ENCODE measurements at regions not wholly inside any gene's neighbourhood (a gene's known extent, or its start where the extent isn't known, plus 50 kb on each side); places are given as distances from the start of the nearest gene placed in this dataset.

DNA sequence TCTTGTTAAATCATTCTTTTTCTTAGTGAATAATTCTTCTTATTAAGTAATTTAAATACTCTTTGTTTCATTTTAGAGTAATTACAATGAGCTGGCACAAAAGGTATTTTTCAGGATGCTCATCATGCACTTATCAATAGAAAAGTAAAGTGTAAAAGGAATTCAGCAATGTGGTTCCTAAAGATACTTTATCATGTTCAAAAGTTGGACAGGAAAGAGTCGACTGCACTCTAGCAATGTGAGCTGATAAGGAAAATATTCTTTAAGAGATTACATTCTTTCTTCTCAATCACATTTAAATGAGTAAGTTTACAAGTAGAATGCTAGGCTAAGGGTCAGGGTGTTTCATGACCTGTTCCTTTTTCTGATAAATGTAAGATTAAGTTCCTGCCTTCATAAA lies 609.5 kb upstream of the FAM241A start:
- Histone ChIP-seq H3K9me1 (replicated peaks; ENCODE audit: control insufficient read depth, extremely low read depth, insufficient read depth, low read length) (no peaks in the 10 kb centered on the region), H3K4me1 (ENCODE audit: control insufficient read depth, extremely low read depth, insufficient read depth, low read length) (peaks cover 12% of the 10 kb centered on the region), H3K79me2 (ENCODE audit: control insufficient read depth, insufficient read depth, low read length) (no peaks in the 10 kb centered on the region), H3K36me3 (ENCODE audit: control insufficient read depth in 2 of 2, extremely low read depth in 1 of 2, insufficient read depth in 2 of 2, low read length in 2 of 2) (no peaks in the 10 kb centered on the region), H3K9ac (replicated peaks; ENCODE audit: extremely low read depth, insufficient read depth, low read length) (no peak overlapping the region), H3K27me3 (ENCODE audit: control insufficient read depth in 2 of 2, insufficient read depth in 2 of 2, low read length in 2 of 2) (no peaks in the 10 kb centered on the region), H4K20me1 (replicated peaks; ENCODE audit: control insufficient read depth, extremely low read depth, insufficient read depth, low read length) (no peaks in the 10 kb centered on the region), H2AFZ (ENCODE audit: low read depth, low read length) (no peak overlapping the region), H3K4me2 (ENCODE audit: insufficient read depth, low read length) (peak overlapping the region; percentile 16), H3K27ac (ENCODE audit: insufficient read depth, low read depth, low read length) (peak overlapping the region; percentile 50), H3K4me3 (replicated peaks in 1 of 3; ENCODE audit: insufficient read depth in 1 of 3, low read depth in 1 of 3, low read length in 3 of 3) (no peak overlapping the region), H3K9me3 (replicated peaks; ENCODE audit: control insufficient read depth, insufficient read depth, low read length) (no peaks in the 10 kb centered on the region)
- DNase-seq (ENCODE audit: low read depth, low spot score) = peak; percentile 94
- dilution Hi-C loops (cut with MboI; ENCODE audit: extremely low pct_ligation_motif_present, low sequenced_read_pairs) (no loop called here), intact Hi-C loops (cut with micrococcal nuclease) (loop anchor here (2.0 kb wide), 1 partner anchor 23 kb away; no protein-coding TSS in a partner anchor)
- TF ChIP-seq MAX (IDR thresholded peaks at IDR 0.05; ENCODE audit: insufficient read depth, insufficient read length) (no peak), MYC (IDR thresholded peaks at IDR 0.05; ENCODE audit: low read depth, low read length) (no peak), GATA2 (IDR thresholded peaks at IDR 0.05; ENCODE audit: insufficient read depth, insufficient read length, low read depth, low read length) (peak; percentile 64)
- FAIRE-seq = peak; percentile 49
- BruUV-seq (replicated peaks) = no TSS peak
- ChIA-PET CTCF (interaction anchor here (1.0 to 1.5 kb wide), 2 partner anchors 11 to 22 kb away, joined by 3 read pairs; no protein-coding TSS in a partner anchor), POLR2A (no interaction called here)

GRCh38 chr4:111537165-111537564 lies 608.1 kb upstream of the FAM241A start:
- POLR2A ChIA-PET = no interaction called here
- CTCF ChIA-PET = no interaction called here
- Histone ChIP-seq H3K79me2 (ENCODE audit: control insufficient read depth, insufficient read depth, low read length) (no peaks in the 10 kb centered on the region), H3K27ac (ENCODE audit: insufficient read depth, low read depth, low read length) (no peak overlapping the region), H3K27me3 (ENCODE audit: control insufficient read depth in 2 of 2, insufficient read depth in 2 of 2, low read length in 2 of 2) (no peaks in the 10 kb centered on the region), H4K20me1 (replicated peaks; ENCODE audit: control insufficient read depth, extremely low read depth, insufficient read depth, low read length) (no peaks in the 10 kb centered on the region), H3K9ac (replicated peaks; ENCODE audit: extremely low read depth, insufficient read depth, low read length) (no peak overlapping the region), H3K9me3 (replicated peaks; ENCODE audit: control insufficient read depth, insufficient read depth, low read length) (no peaks in the 10 kb centered on the region), H3K4me2 (ENCODE audit: insufficient read depth, low read length) (no peak overlapping the region), H2AFZ (ENCODE audit: low read depth, low read length) (no peak overlapping the region), H3K4me1 (ENCODE audit: control insufficient read depth, extremely low read depth, insufficient read depth, low read length) (peaks cover 12% of the 10 kb centered on the region), H3K9me1 (replicated peaks; ENCODE audit: control insufficient read depth, extremely low read depth, insufficient read depth, low read length) (no peaks in the 10 kb centered on the region), H3K36me3 (ENCODE audit: control insufficient read depth in 2 of 2, extremely low read depth in 1 of 2, insufficient read depth in 2 of 2, low read length in 2 of 2) (no peaks in the 10 kb centered on the region), H3K4me3 (replicated peaks in 1 of 3; ENCODE audit: insufficient read depth in 1 of 3, low read depth in 1 of 3, low read length in 3 of 3) (no peak overlapping the region)
- TF ChIP-seq MYC (IDR thresholded peaks at IDR 0.05; ENCODE audit: low read depth, low read length) (no peak), JUN (IDR thresholded peaks at IDR 0.05; ENCODE audit: borderline replicate concordance, insufficient read depth, insufficient read length, low read depth) (no peak)
- DNase-seq (ENCODE audit: low read depth, low spot score) = no peak
- dilution Hi-C loops (cut with MboI; ENCODE audit: extremely low pct_ligation_motif_present, low sequenced_read_pairs) = no loop called here
- intact Hi-C loops (cut with micrococcal nuclease) = no loop called here
- no TSS peak for BruUV-seq (replicated peaks)
- no peak for FAIRE-seq

Data from endothelial cell of umbilical vein (primary cell).